Thyroid gland (tissue), 4 donors: ENCODE measurements at regions not wholly inside any gene's neighbourhood (a gene's known extent, or its start where the extent isn't known, plus 50 kb on each side); places are given as distances from the start of the nearest gene placed in this dataset.

Experiments
- CTCF ChIP-seq, 6 experiments: fragments of 200-600 bp in 3 of 6; fragments of 450-650 bp in 3 of 6; sonication (generic) in 3 of 6; IDR thresholded peaks; one replicate each; pipeline ENCODE4 v1.5.1; 2016 to 2019; ENCODE audit warnings: antibody characterized with exemption in 6 of 6, mild to moderate bottlenecking in 2 of 6, inconsistent platforms in 1 of 6, moderate library complexity in 1 of 6
- POLR2A ChIP-seq, 2 donors: fragments of 450-650 bp; IDR thresholded peaks; one replicate each; pipeline ENCODE4 v1.6.1; 2017; ENCODE audit warnings: antibody characterized with exemption in 2 of 2, mild to moderate bottlenecking in 2 of 2, moderate library complexity in 1 of 2

GRCh38 chr18:47582093-47582492 lies 330.6 kb upstream of the SKOR2 start:
- TF ChIP-seq CTCF (IDR thresholded peaks at IDR 0.05) (no peak), POLR2A (IDR thresholded peaks at IDR 0.05) (no peak)
